Esophagus muscularis mucosa (tissue), 4 donors: ENCODE measurements at regions not wholly inside any gene's neighbourhood (a gene's known extent, or its start where the extent isn't known, plus 50 kb on each side); places are given as distances from the start of the nearest gene placed in this dataset.

Experiments used
- DNase-seq: peaks from one replicate; pipeline ENCODE4 v3.0.0-alpha.2; 2017; ENCODE audit errors: extremely low spot score
- H3K27ac ChIP-seq, 4 donors: fragments of 200-600 bp; sonication (generic); replicated peaks in 1 of 4; 1 replicate in 3 of 4; 2 replicates in 1 of 4; pipeline ENCODE4 v1.5.1; 2016 to 2019; ENCODE audit warnings: mild to moderate bottlenecking in 1 of 4
- H3K27me3 ChIP-seq, 4 donors: fragments of 200-600 bp; sonication (generic); one replicate each; pipeline versions ENCODE4 v1.5.1 to v1.6.0; 2016 to 2019
- H3K36me3 ChIP-seq, 4 donors: fragments of 200-600 bp; sonication (generic); one replicate each; pipeline ENCODE4 v1.5.1; 2016 to 2019
- H3K4me1 ChIP-seq, 4 donors: fragments of 200-600 bp; sonication (generic); one replicate each; pipeline ENCODE4 v1.5.1; 2016 to 2019
- H3K4me3 ChIP-seq, 4 donors: fragments of 200-600 bp; sonication (generic); 1 replicate in 2 of 4; 2 replicates in 2 of 4; pipeline ENCODE4 v1.5.1; 2016 to 2019; ENCODE audit warnings: mild to moderate bottlenecking in 4 of 4, moderate library complexity in 1 of 4
- H3K9me3 ChIP-seq, 4 donors: fragments of 200-600 bp; sonication (generic); 1 replicate in 3 of 4; 2 replicates in 1 of 4; pipeline ENCODE4 v1.5.1; 2016 to 2019
- EP300 ChIP-seq: sonication (generic); formaldehyde crosslinking; IDR thresholded peaks from one replicate; pipeline ENCODE4 v1.6.1; 2017; ENCODE audit warnings: antibody characterized with exemption
- POLR2A ChIP-seq: fragments of 450-650 bp; IDR thresholded peaks from one replicate; pipeline ENCODE4 v1.6.1; 2017; ENCODE audit warnings: antibody characterized with exemption, moderate library complexity, mild to moderate bottlenecking, low read depth
- POLR2AphosphoS5 ChIP-seq, 2 donors: sonication (generic); formaldehyde crosslinking; IDR thresholded peaks; one replicate each; pipeline ENCODE4 v1.6.1; 2017; ENCODE audit warnings: antibody characterized with exemption in 2 of 2
- WGBS: methylation state at CpG from one replicate; pipeline ENCODE4 v1.1.5; 2018; 5-methylcytosine and 5-hydroxymethylcytosine counted together
- intact Hi-C: fragments of 100-400 bp; cut with DNase I; formaldehyde crosslinking; loops from one replicate; pipeline ENCODE4 v1.15.1; 2023
- TF ChIP-seq, protein P1 (sequence below), 3 experiments: fragments of 200-600 bp in 2 of 3; fragments of 450-650 bp in 1 of 3; sonication (generic) in 2 of 3; IDR thresholded peaks; one replicate each; pipeline ENCODE4 v1.5.1; 2017 to 2019; ENCODE audit warnings: antibody characterized with exemption in 3 of 3, mild to moderate bottlenecking in 2 of 3, moderate library complexity in 1 of 3

DNA sequence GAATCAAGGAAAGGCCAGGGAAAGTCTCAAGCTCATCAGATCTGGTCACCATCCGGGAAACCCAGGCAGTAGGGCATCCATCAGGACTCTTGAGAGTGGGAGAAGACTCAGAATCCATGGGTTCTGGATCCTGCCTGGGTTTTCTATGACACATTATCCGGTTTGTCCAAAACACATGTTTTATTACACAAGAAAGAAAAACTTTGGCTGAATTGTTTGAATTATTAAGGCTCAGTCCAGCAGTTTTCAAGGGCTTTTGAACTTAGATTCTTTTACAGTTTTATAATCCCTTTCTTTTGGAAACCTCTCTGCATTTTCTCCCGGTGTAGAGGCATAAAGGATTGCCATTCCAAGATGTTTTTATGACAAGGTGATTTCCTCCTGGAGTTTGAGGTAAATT is 528.5 kb upstream of the MGMT start:
- Histone ChIP-seq H3K27ac (peak overlapping the region in 1 of 4 donors; percentile 11), H3K4me1 (no peaks in the 10 kb centered on the region), H3K36me3 (no peaks in the 10 kb centered on the region), H3K4me3 (no peak overlapping the region), H3K27me3 (no peaks in the 10 kb centered on the region), H3K9me3 (no peaks in the 10 kb centered on the region)
- no peak for DNase-seq
- TF ChIP-seq, protein P1, sequence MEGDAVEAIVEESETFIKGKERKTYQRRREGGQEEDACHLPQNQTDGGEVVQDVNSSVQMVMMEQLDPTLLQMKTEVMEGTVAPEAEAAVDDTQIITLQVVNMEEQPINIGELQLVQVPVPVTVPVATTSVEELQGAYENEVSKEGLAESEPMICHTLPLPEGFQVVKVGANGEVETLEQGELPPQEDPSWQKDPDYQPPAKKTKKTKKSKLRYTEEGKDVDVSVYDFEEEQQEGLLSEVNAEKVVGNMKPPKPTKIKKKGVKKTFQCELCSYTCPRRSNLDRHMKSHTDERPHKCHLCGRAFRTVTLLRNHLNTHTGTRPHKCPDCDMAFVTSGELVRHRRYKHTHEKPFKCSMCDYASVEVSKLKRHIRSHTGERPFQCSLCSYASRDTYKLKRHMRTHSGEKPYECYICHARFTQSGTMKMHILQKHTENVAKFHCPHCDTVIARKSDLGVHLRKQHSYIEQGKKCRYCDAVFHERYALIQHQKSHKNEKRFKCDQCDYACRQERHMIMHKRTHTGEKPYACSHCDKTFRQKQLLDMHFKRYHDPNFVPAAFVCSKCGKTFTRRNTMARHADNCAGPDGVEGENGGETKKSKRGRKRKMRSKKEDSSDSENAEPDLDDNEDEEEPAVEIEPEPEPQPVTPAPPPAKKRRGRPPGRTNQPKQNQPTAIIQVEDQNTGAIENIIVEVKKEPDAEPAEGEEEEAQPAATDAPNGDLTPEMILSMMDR (IDR thresholded peaks at IDR 0.05) = no peak
- TF ChIP-seq POLR2A = no peak
- TF ChIP-seq EP300 = no peak
- TF ChIP-seq POLR2AphosphoS5 (IDR thresholded peaks at IDR 0.05) = no peak
- intact Hi-C loops = no loop called here
- 75% methylated on average over 3 of the region's 3 CpGs for WGBS

DNA sequence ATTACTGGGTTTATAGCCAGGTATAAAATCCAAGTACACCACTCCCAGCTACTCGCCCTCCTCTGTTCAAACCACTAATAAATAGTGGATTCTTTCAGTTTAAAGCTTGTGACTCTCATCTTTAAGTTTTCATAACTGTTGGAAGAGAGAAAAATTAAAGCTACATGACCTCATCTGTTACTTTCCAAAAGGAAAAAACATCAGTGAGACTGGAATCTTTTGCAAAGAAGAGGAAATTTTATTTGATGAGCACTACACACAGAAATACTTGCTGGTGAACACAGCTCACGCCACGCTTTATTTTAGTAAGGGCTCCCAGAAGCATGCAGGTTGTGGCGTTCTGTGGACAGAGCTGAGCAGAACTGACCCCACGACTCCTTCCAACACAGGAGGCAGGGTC is 527.0 kb upstream of the MGMT start:
- Histone ChIP-seq H3K9me3 (no peaks in the 10 kb centered on the region), H3K4me3 (no peak overlapping the region), H3K27ac (no peak overlapping the region), H3K36me3 (no peaks in the 10 kb centered on the region), H3K4me1 (no peaks in the 10 kb centered on the region), H3K27me3 (no peaks in the 10 kb centered on the region)
- DNase-seq = no peak
- intact Hi-C loops = no loop called here
- TF ChIP-seq, protein P1 (IDR thresholded peaks at IDR 0.05) = no peak
- TF ChIP-seq EP300 (no peak), POLR2AphosphoS5 (IDR thresholded peaks at IDR 0.05) (no peak), POLR2A (no peak)
- WGBS = 91% methylated on average over 5 of the region's 5 CpGs

DNA sequence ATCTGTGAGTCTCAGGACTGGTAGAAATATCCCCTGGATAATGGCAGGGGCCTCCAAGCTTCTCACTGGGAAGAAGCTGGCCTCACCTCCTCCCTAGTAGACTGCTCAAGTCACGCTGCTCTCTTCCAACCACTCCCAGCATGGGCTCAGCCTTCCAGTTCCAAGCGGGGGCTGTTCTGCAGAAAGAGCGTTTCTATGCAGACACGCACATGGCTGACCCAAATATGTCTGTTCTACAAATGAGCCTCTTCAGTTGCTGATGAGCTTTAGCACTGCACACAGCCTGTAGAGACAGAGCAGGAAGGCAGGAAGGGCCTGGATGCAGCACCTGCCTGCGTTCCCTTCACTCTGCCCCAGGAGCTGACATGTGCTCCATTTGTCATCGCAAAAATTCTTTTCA is 523.9 kb upstream of the MGMT start:
- no peak for DNase-seq
- peaks cover 0 to 8% (median 7%) of the 10 kb centered on the region in 4 donors for H3K9me3 ChIP-seq
- no peaks in the 10 kb centered on the region for H3K27me3 ChIP-seq
- no peaks in the 10 kb centered on the region for H3K4me1 ChIP-seq
- WGBS = 65% methylated on average over 6 of the region's 6 CpGs
- H3K27ac ChIP-seq = no peak overlapping the region
- no peak overlapping the region for H3K4me3 ChIP-seq
- TF ChIP-seq, protein P1 (IDR thresholded peaks at IDR 0.05) = no peak
- TF ChIP-seq POLR2AphosphoS5 (IDR thresholded peaks at IDR 0.05) (no peak), POLR2A (no peak), EP300 (no peak)
- intact Hi-C loops = no loop called here
- no peaks in the 10 kb centered on the region for H3K36me3 ChIP-seq

DNA sequence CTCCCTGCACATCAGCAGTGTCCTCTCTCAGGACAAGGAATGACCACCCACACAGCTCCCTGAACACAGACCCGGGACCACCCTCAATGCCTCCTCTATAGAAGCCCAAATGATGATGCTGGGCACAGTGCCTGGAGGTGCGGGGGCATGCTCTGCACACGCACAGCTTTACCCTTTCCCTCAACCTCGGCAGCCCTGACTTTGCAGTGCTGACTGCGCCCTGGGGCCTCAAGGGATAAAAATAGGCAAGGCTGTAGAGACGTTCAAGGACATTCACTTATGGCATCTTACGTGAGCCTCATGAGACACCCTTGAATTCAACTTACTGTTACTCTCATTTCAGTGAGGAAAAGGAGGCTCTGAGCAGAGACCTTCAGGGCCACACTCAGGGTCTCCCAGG is 521.6 kb upstream of the MGMT start:
- H3K36me3 ChIP-seq = no peaks in the 10 kb centered on the region
- H3K4me3 ChIP-seq = no peak overlapping the region
- intact Hi-C loops = no loop called here
- 64% methylated on average over 7 of the region's 7 CpGs for WGBS
- no peaks in the 10 kb centered on the region for H3K27me3 ChIP-seq
- no peak for DNase-seq
- no peak overlapping the region for H3K27ac ChIP-seq
- no peaks in the 10 kb centered on the region for H3K4me1 ChIP-seq
- TF ChIP-seq POLR2AphosphoS5 (IDR thresholded peaks at IDR 0.05) (no peak), POLR2A (no peak), EP300 (no peak)
- TF ChIP-seq, protein P1 (IDR thresholded peaks at IDR 0.05) = no peak
- H3K9me3 ChIP-seq = peaks cover 0 to 8% (median 7%) of the 10 kb centered on the region in 4 donors

DNA sequence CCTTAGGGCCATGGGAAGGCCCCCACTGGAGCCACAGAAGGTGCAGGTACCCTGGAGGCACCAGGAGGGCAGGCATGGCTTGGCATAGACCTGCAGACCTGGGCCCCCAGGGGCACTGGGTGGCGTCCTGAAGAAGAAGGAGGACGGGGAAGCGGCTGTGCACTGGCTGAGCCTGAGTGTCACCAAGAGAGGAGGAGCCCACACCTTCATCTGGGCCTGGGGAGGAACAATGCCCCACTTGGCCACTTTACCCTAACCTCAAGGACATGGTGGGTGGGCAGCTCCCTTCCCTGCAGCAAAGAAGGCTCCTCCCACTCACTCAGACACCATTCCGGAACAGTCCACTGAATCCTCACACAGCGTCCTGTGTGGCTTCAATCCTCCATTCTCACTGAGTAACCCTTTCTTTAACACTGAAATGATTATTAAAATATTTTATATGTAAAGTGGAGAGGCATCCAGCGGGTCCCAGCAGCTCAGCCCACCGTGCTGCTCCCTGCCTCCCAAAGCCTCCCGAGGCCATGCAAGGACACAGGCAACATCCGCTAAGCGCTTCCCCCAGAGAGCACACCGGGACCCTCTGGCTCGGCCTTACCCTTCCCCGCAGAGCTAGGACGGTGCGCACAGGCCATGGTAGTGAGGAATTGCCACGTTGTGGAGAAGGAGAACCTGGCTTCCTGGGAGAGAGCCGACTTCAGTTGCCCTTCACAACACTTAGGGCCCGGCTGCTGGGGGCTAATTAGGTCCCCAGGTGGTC is 516.7 kb upstream of the MGMT start:
- H3K4me1 ChIP-seq = no peaks in the 10 kb centered on the region
- no peaks in the 10 kb centered on the region for H3K36me3 ChIP-seq
- H3K4me3 ChIP-seq = no peak overlapping the region
- intact Hi-C loops = no loop called here
- WGBS = 90% methylated on average over 16 of the region's 18 CpGs
- no peak for DNase-seq
- TF ChIP-seq, protein P1 (IDR thresholded peaks at IDR 0.05) = no peak
- TF ChIP-seq POLR2AphosphoS5 (IDR thresholded peaks at IDR 0.05) = no peak
- TF ChIP-seq EP300 = no peak
- H3K27ac ChIP-seq = no peak overlapping the region
- H3K27me3 ChIP-seq = no peaks in the 10 kb centered on the region
- peaks cover 0 to 8% (median 7%) of the 10 kb centered on the region in 4 donors for H3K9me3 ChIP-seq
